Sigmoid colon (tissue), 4 donors: ENCODE measurements at regions not wholly inside any gene's neighbourhood (a gene's known extent, or its start where the extent isn't known, plus 50 kb on each side); places are given as distances from the start of the nearest gene placed in this dataset.

Experiments
- POLR2AphosphoS5 ChIP-seq, 4 donors: sonication (generic); formaldehyde crosslinking; IDR thresholded peaks; one replicate each; pipeline ENCODE4 v1.6.1; 2017; ENCODE audit warnings: antibody characterized with exemption in 4 of 4
- TF ChIP-seq, protein P1 (sequence below), 4 experiments: fragments of 450-650 bp in 3 of 4; fragments of 200-600 bp in 1 of 4; IDR thresholded peaks; one replicate each; pipeline ENCODE4 v1.5.1; 2016 to 2019; ENCODE audit warnings: antibody characterized with exemption in 4 of 4, mild to moderate bottlenecking in 3 of 4, moderate library complexity in 2 of 4

- no peak for TF ChIP-seq POLR2AphosphoS5 (IDR thresholded peaks at IDR 0.05)
- TF ChIP-seq, protein P1, sequence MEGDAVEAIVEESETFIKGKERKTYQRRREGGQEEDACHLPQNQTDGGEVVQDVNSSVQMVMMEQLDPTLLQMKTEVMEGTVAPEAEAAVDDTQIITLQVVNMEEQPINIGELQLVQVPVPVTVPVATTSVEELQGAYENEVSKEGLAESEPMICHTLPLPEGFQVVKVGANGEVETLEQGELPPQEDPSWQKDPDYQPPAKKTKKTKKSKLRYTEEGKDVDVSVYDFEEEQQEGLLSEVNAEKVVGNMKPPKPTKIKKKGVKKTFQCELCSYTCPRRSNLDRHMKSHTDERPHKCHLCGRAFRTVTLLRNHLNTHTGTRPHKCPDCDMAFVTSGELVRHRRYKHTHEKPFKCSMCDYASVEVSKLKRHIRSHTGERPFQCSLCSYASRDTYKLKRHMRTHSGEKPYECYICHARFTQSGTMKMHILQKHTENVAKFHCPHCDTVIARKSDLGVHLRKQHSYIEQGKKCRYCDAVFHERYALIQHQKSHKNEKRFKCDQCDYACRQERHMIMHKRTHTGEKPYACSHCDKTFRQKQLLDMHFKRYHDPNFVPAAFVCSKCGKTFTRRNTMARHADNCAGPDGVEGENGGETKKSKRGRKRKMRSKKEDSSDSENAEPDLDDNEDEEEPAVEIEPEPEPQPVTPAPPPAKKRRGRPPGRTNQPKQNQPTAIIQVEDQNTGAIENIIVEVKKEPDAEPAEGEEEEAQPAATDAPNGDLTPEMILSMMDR (IDR thresholded peaks at IDR 0.05) = no peak
Observed at GRCh38 chr5:111585946-111586345, 73.6 kb upstream of the STARD4 start.
